H54 (cell line): ENCODE measurements at regions not wholly inside any gene's neighbourhood (a gene's known extent, or its start where the extent isn't known, plus 50 kb on each side); places are given as distances from the start of the nearest gene placed in this dataset.
A peak's percentile ranks its signal among the peaks of the same experiment; 100 is the strongest.
"Not testable (repeated sequence)": the region's sequence is repeated elsewhere in the genome, so short reads cannot be mapped to it uniquely, and the experiment has no call there.

Experiments used
- DNase-seq: peaks from one replicate; pipeline ENCODE4 v3.0.0; 2011; ENCODE audit warnings: low spot score, mixed read lengths; ENCODE audit not compliant: insufficient read length
- FAIRE-seq: peaks from 3 replicates; lab custom pipeline; 2011; peaks lifted over from hg19 to GRCh38; lab: Jason Lieb, UNC
- POLR2A ChIP-seq: IDR thresholded peaks from 2 replicates; pipeline ENCODE4 v1.6.1; 2011; ENCODE audit warnings: low read depth, mild to moderate bottlenecking, low read length

DNA sequence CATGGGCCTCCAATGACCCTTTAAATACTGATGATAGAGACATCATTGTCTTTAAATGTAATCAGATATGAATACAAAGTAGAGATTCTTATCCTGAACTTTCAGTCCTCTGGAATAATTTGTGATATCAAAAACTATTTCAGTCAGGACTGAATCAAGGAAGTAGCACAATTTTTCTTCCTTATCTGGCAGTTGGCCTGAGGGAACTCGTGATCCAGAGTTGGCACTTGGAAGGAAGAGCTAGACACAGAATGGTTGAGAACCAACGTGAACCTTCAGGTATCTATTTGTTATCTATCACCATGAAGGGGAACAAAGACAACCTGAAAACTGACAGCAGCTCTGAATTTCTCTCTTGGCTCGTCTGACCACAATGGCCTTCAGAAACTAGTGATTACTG lies 269.3 kb downstream of the PRDM9 start:
- FAIRE-seq (no peak), DNase-seq (no peak)
- TF ChIP-seq POLR2A = no peak

DNA sequence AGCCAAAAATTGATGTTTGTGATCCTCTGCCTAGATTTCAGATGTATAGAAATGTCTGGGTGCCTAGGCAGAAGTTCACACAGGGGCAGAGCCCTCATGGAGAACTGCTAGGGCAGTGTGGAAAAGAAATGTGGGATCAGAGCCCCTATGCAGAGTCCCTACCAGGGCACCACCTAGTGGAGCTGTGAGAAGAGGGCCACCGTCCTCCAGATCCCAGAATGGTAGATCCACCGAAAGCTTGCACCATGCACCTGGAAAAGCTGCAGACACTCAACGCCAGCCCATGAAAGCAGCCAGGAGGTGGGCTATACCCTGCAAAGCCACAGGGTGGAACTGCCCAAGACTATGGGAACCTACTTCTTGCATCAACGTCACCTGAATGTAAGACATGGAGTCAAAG lies 292.9 kb downstream of the PRDM9 start:
- not testable (repeated sequence) for FAIRE-seq, DNase-seq

DNA sequence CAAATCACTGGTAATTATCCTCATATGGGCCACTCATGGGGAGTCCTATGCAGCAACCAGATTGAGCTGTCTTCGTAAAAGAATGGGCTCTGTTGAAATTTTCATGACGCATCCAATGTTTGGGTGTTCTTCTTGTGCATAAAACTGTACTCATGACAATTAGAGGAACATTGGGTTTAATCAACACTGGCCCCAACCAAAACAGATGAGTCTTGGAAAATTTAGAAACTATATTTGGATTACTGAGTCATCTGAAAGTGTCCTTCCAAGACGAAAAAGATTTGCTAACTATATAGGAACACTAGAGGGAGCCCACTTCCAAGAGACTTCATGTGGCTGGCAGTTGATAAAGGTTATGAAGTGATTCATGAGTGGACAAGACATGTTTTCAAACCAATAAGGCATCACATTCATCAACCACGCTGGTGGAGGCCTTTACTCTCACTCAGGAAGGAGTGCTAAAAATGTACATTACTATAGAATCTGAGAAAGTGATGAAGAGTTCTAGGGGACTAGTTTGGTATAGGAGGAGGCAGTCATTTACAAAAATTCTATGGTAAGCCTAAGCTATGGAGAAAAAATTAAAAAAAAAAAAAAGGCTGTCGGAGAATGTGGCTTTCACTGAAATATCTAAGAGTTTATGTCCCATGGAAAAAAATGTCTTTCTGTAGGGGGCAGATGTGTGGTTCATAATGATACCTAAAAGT lies 313.5 kb downstream of the PRDM9 start:
- FAIRE-seq = peak; percentile 96
- no peak for TF ChIP-seq POLR2A
- peak; percentile 18 for DNase-seq

DNA sequence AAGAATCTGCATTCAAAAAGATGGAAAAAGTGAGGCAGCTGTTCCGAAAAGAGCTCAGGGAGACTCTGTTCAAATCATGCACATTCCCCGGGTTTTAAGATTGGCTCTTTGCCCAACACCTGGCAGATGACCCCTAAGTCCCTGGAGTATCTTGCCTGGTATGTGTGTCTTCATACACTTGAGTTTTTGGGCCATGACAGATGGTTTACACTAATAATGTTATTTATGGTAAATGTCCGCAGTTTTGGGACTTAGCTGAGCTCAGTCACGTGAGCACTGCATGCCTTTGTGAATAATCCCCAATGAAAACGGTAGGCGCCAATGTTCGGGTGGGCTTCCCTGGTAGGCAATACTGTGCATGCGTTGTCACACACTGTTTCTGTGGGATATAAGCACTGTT lies 316.1 kb downstream of the PRDM9 start:
- DNase-seq = no peak
- TF ChIP-seq POLR2A = no peak
- no peak for FAIRE-seq

DNA sequence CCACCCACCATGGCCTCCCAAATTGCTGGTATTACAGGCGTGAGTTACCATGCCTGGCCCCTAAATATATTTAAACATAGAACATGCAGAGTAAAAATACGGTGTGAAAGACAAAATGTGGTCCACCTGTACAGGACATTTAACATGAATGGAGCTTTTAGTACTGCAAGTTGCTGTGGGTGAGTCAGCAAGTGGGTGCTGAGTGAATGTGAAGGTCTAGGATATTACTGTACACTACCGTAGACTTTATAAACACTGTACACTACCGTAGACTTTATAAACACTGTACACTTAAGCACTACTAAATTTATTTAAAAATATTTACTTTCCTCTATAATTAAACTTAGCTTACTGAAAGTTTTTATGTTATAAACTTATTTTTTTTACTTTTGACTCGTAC lies 317.8 kb downstream of the PRDM9 start:
- TF ChIP-seq POLR2A = no peak
- no peak for FAIRE-seq
- no peak for DNase-seq

DNA sequence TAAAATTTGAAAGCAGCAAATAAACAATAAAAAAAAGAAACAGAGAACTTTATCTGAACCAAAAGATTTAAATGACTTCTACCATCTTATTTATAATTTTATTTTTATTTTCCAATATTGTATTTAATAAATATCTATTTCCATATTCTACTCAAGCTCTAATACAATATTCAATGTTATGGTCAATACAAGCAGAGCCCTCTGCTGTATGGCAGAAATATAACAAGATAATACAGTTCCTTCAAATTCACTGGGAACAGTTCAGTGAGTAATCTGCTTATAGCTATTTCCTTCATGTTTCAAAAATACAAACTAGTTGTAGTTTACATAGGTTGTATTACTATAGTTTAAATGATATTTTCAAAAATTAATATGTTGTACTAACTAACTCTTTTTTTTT lies 332.7 kb downstream of the PRDM9 start:
- TF ChIP-seq POLR2A = no peak
- FAIRE-seq = no peak

DNA sequence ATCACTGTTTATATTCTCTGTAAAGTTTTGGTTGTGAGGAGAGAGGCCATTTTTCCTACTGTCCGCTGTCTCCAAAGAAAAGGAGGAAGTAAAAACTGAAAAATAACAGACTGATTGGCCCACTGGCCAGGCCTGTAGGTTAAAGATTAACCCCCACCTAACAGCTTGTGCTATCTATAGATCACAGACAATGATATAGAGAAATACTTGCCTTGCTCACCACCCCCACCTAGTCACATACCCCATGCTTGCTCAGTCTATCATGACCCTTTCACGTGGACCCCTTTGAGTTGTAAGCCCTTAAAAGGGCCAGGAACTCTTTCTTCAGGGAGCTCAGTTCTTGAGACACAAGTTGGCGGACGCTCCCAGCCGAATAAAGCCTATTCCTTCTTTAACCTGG lies 357.4 kb downstream of the PRDM9 start:
- no peak for TF ChIP-seq POLR2A

More for the DNA sequence above, 332.7 kb downstream of the PRDM9 start:
- no peak for DNase-seq

DNA sequence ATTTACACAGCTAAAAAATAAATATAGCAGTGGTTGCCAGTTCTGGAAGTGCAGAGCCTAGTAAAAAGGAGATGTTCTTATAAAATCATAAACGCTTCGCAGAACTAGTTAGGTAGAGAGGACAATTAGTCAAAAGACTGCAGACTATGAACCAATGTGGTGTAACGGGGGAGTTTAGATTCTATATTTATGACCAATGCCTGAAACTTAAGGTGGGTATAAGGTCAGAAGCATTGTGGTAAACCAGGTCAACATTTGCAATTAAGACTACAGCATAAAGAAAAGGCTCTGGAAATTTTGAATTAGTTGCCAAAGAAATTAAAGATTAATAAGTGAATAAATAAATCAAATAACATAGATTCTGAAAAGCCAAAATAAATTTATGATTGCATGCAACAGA lies 370.4 kb downstream of the PRDM9 start:
- DNase-seq (no peak), FAIRE-seq (no peak)
- no peak for TF ChIP-seq POLR2A

More for the DNA sequence above, 357.4 kb downstream of the PRDM9 start:
- FAIRE-seq = no peak
- DNase-seq = no peak

DNA sequence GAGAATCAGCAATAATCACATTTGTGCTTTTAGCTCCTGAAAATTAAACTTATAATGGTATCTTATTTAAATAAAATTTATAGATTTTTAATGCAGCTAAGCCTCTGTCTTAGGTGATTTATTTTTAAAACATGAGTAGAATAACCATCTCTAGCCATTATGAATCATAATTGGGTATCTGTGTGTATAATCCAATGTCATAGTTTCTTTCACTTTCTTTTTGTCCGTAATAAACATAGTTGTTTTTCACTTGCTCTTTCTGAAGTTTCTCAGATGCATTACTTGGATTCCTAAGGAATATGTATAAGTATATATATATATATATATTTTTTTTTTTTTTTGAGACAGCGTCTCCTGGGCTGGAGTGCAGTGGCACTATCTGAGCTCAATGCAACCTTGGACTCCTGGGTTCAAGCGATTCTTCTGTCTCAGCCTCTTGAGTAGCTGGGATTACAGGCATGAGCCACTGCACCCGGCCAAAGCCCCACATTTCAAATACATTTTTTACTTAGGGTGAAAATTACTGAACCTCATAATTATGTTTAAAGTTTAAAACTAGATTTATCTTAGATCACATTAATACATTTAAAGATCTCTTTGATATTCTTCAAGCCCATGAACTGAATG lies 377.1 kb downstream of the PRDM9 start:
- FAIRE-seq (peak; percentile 55), DNase-seq (peak; percentile 6)
- TF ChIP-seq POLR2A = no peak

DNA sequence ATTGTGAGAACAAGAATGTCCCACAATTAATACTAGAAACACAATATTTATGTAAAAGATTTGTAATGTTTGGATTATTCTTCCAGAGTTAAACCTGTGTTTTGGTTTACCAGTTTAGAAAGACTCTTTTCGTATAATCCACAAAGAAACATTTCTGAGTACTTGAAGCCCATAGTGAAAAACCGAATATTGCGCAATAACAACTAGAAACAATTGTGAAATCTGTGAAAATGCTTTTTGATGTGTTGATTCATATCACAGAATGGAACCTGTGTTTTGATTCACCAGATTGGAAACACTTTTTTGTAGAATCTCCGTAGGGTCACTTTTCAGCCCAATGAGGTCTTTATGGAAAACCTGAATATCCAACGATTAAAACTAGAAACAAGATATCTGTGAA lies 386.2 kb downstream of the PRDM9 start:
- no peak for TF ChIP-seq POLR2A
- no peak for FAIRE-seq

DNA sequence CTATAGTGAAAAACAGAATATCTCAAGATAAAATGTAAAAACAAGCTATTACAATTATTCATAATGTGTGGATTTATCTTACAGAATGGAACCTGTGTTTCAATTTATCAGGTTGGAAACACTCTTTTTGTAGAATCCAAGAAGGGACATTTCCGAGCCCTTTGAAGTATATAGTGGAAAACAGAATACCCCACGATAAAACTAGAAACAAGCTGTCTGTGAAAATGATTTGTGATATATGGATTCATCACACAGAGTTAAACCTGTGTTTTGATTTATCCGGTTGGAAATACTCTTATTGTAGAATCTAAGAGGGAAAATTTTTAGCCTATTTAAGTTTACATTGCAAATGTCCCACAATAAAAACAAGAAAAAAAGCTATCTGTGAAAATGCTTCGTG lies 388.2 kb downstream of the PRDM9 start:
- TF ChIP-seq POLR2A = no peak
- DNase-seq (no peak), FAIRE-seq (no peak)

More for the DNA sequence above, 386.2 kb downstream of the PRDM9 start:
- no peak for DNase-seq

DNA sequence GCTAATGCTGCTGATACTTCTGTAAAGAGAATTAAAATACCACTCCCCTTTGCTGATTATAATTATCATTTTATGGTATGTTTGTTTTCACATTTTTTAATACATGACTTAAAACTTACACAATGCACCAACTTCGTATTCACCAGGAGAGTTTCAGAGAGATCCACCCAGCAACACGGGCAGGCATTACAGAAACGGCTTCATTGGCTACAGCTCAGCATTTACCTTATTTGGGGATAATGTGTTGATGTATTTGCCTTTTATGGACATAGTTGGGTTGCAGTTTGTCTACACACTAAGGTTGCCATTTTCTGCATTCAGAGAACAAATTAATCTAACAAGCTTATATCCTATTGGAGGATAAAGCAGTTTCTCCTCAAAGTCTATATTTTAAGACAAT lies 423.6 kb downstream of the PRDM9 start:
- FAIRE-seq (peak; percentile 82), DNase-seq (peak; percentile 7)
- no peak for TF ChIP-seq POLR2A

DNA sequence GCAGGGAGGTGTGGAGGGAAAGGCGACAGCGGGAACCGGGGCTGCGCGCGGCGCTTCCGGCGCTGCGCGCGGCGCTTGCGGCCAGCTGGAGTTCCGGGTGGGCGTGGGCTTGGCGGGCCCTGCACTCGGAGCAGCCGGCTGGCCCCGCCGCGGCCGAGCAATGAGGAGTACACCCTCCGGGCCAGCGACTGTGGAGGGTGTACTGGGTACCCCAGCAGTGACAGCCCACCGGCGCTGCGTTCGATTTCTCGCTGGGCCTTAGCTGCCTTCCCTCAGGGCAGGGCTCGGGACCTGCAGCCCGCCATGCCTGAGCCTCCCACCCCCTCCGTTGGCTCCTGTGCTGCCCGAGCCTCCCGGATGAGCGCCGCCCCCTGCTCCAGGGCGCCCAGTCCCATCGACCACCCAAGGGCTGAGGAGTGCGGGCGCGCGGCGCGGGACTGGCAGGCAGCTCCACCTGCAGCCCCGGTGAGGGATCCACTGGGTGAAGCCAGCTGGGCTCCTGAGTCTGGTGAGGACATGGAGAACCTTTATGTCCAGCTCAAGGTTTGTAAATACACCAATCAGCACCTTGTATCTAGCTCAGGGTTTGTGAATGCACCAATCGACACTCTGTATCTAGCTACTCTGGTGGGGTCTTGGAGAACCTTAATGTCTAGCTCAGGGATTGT lies 444.0 kb downstream of the PRDM9 start:
- not testable (repeated sequence) for FAIRE-seq, DNase-seq

DNA sequence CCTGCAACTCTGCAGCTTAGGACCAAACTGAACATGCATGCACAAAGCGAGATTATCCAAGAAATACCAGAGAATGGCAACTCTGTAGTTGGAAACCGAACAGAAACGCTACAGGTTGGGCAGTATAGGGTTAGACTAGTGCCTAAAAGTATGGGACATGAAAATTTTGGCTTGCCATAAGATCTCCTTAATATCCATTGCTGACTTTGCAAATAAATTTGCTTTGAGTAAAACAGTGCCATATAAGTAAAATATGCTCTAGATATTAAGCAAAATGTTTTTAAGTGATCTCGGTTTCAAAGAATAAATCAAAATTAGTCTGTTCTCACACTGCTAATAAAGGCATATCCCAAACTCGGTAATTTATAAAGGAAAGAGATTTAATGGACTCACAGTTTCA lies 456.0 kb downstream of the PRDM9 start:
- TF ChIP-seq POLR2A = no peak
- DNase-seq (no peak), FAIRE-seq (no peak)
